ENCODE measurements at regions not wholly inside any gene's neighbourhood (a gene's known extent, or its start where the extent isn't known, plus 50 kb on each side); places are given as distances from the start of the nearest gene placed in this dataset.

- no peaks in the 10 kb centered on the region for H3K27me3 ChIP-seq (replicated peaks in 1 of 4; ENCODE audit: control insufficient read depth in 3 of 4, extremely low read depth in 1 of 4, insufficient read depth in 3 of 4, low read length in 3 of 4)
- H3K23me2 ChIP-seq (ENCODE audit: low read depth, low read length) = no peaks in the 10 kb centered on the region
- H3K56ac ChIP-seq (replicated peaks; ENCODE audit: insufficient read length, low read depth, low read length) = no peak overlapping the region
- TF ChIP-seq TCF12 (IDR thresholded peaks at IDR 0.05; ENCODE audit: low read depth, low read length) (no peak), GABPA (IDR thresholded peaks at IDR 0.05; ENCODE audit: borderline replicate concordance, insufficient read depth, low read length) (no peak), HDAC2 (IDR thresholded peaks at IDR 0.05; ENCODE audit: borderline replicate concordance in 1 of 2, low read depth in 2 of 2, low read length in 2 of 2) (no peak), KDM1A (IDR thresholded peaks at IDR 0.05; ENCODE audit: borderline replicate concordance, low read length) (no peak), GTF2F1 (IDR thresholded peaks at IDR 0.05; ENCODE audit: borderline replicate concordance, low read depth, low read length) (no peak), CBX5 (IDR thresholded peaks at IDR 0.05; ENCODE audit: low read depth, low read length) (no peak), SUZ12 (IDR thresholded peaks at IDR 0.05; ENCODE audit: low read length) (no peak), SRF (IDR thresholded peaks at IDR 0.05; ENCODE audit: low read depth, low read length) (no peak), BCL11A (IDR thresholded peaks at IDR 0.05; ENCODE audit: low read depth in 2 of 2, low read length in 2 of 2) (no peak), MAX (IDR thresholded peaks at IDR 0.05) (no peak), CHD1 (IDR thresholded peaks at IDR 0.05; ENCODE audit: low read depth, low read length) (no peak), PHF8 (conservative IDR thresholded peaks at IDR 0.05; ENCODE audit: low read depth, low read length) (no peak), EGR1 (IDR thresholded peaks at IDR 0.05; ENCODE audit: borderline replicate concordance, low read depth, low read length) (no peak), RXRA (IDR thresholded peaks at IDR 0.05; ENCODE audit: insufficient read depth, low read depth, low read length) (no peak), CBX8 (IDR thresholded peaks at IDR 0.05; ENCODE audit: borderline replicate concordance, low read depth, low read length) (no peak), NANOG (IDR thresholded peaks at IDR 0.05; ENCODE audit: insufficient read depth, low read depth, low read length, poor library complexity, severe bottlenecking) (no peak)
- H2BK20ac ChIP-seq (ENCODE audit: low read length) = no peak overlapping the region
- DNase-seq (ENCODE audit: low read depth in 1 of 2, low spot score in 2 of 2) = no peak
- no peak for FAIRE-seq
- no peak overlapping the region for H2BK12ac ChIP-seq (ENCODE audit: low read depth, low read length)
- no peaks in the 10 kb centered on the region for H4K20me1 ChIP-seq (replicated peaks in 1 of 2; ENCODE audit: control insufficient read depth in 1 of 2, insufficient read depth in 2 of 2, low read length in 2 of 2)
- POLR2A ChIA-PET (ENCODE audit: partially characterized antibody) = no interaction called here
- no peaks in the 10 kb centered on the region for H3K4me1 ChIP-seq (replicated peaks in 1 of 4; ENCODE audit: control insufficient read depth in 3 of 4, insufficient read depth in 4 of 4, low read length in 3 of 4)
- H3K79me2 ChIP-seq (ENCODE audit: control insufficient read depth in 1 of 2, insufficient read depth in 2 of 2, low read length in 2 of 2) = no peaks in the 10 kb centered on the region
- no peak overlapping the region for H3K23ac ChIP-seq (ENCODE audit: insufficient read length)
- no peak overlapping the region for H3K18ac ChIP-seq (ENCODE audit: extremely low read depth, low read length)
- H2AFZ ChIP-seq (ENCODE audit: low read length) = no peak overlapping the region
- no peak overlapping the region for H3K4ac ChIP-seq (replicated peaks; ENCODE audit: insufficient read length, low read depth, low read length)
- no peak overlapping the region for H3K27ac ChIP-seq (ENCODE audit: low read depth, low read length)
- H3K4me3 ChIP-seq (ENCODE audit: extremely low read depth in 1 of 4, insufficient read depth in 2 of 4, low read depth in 3 of 4, low read length in 4 of 4) = no peak overlapping the region
- no peak overlapping the region for H2BK120ac ChIP-seq (replicated peaks; ENCODE audit: low read depth, low read length)
- H2BK15ac ChIP-seq (ENCODE audit: low read length) = no peak overlapping the region
- no peaks in the 10 kb centered on the region for H3K36me3 ChIP-seq (ENCODE audit: control insufficient read depth in 2 of 4, insufficient read depth in 4 of 4, low read length in 3 of 4)
- H3K79me1 ChIP-seq (ENCODE audit: low read depth, low read length) = no peaks in the 10 kb centered on the region
- CTCF ChIA-PET (ENCODE audit: partially characterized antibody) = no interaction called here
- H3K14ac ChIP-seq (ENCODE audit: insufficient read length) = no peak overlapping the region
- H3K9ac ChIP-seq (replicated peaks in 1 of 4; ENCODE audit: extremely low read depth in 1 of 4, low read depth in 3 of 4, low read length in 3 of 4) = no peak overlapping the region
- no peaks in the 10 kb centered on the region for H3K9me3 ChIP-seq (ENCODE audit: insufficient read depth in 2 of 2, low read depth in 1 of 2, low read length in 1 of 2)
- no peak overlapping the region for H4K91ac ChIP-seq (replicated peaks; ENCODE audit: insufficient read length, low read length)
- H4K8ac ChIP-seq (ENCODE audit: extremely low read depth, insufficient read depth, low read length) = no peak overlapping the region
- H2BK5ac ChIP-seq (ENCODE audit: low read depth, low read length) = no peak overlapping the region
- H3K4me2 ChIP-seq (ENCODE audit: insufficient read depth in 1 of 2, low read depth in 2 of 2, low read length in 2 of 2) = no peak overlapping the region
- no peak overlapping the region for H2AK5ac ChIP-seq (ENCODE audit: low read depth, low read length)
- H4K5ac ChIP-seq (ENCODE audit: insufficient read length, low read depth, low read length) = no peak overlapping the region
These were observed 268.4 kb downstream of the HS3ST1 start for GRCh38 chr4:11160288-11160687.

All from H1 (cell line).